NCI-H82 treated with DMSO at 0.1 percent for 48 hours (cell line): ENCODE measurements at regions not wholly inside any gene's neighbourhood (a gene's known extent, or its start where the extent isn't known, plus 50 kb on each side); places are given as distances from the start of the nearest gene placed in this dataset.
"Not testable (repeated sequence)": the region's sequence is repeated elsewhere in the genome, so short reads cannot be mapped to it uniquely, and the experiment has no call there.

Experiments
- DNase-seq: peaks from one replicate; lab custom pipeline; 2025; ENCODE audit not compliant: unreplicated experiment; lab: John Stamatoyannopoulos, UW

- DNase-seq = no peak
These were observed 449.7 kb downstream of the PCDH7 start for GRCh38 chr4:31169846-31170245.

DNA sequence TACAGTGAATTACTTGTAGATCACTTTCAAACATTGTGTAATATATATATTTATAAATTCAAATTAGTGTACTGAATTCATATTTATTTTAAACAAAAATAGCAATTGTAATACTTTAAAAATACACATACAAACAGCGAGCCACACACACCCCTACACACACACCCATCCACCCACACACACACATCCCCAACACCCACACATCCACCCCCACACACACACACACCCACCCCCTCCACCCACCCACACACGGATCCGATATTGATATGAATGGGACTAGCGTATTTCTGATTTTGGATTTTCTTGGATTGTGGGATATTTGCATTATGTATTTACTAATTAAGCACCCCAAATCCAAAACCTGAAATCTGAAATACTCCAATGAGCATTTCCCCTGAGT, 451.2 kb downstream of the PCDH7 start:
- no peak for DNase-seq

DNA sequence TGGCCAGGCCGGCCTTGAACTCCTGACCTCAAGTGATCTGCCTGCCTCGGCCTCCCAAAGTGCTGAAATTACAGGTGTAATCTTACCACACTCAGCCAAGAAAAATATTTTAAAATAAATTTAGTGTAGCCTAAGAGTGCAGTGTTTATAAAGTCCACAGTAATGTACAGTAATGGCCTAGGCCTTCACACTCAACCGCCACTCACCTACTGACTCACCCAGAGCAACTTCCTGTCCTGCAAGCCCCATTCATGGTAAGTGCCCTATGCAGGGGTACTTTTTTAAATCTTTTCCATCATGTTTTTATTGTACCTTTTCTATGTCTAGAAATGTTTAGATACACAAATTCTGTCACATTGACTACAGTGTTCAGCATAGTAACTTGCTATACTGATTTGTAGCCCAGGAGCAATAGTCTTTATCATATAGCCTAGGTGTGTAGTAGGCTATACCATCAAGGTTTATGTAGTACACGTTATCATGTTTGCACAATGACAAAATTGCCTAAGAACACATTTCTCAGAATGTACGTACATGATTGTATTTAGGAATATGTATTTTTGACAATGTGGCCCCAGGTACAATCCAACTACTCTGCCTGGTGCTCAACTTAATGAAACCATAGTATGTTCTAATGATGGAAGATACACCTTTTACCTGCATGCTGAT, 455.2 kb downstream of the PCDH7 start:
- DNase-seq = no peak

DNA sequence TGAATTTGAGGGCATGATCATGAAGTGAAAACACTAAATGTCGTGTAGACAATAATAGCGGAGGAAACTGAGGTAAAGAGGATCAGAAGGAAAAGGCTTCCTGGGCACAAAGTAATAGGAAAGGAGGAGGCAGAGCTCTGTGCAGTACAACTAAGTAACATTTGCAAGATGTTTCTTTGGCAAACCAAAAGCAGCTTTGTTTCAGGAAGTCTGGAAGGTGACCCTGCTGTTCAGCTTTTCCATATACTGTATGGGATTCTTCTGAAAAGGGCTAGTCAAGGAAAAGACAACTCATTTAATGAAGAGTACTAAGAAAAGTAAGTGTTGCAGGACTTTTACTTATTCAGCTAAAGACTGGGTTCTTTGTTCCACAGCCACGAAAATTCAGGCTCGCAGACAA, 463.1 kb downstream of the PCDH7 start:
- DNase-seq = no peak

- DNase-seq = no peak
These were observed 464.9 kb downstream of the PCDH7 start for GRCh38 chr4:31185014-31185585.

DNA sequence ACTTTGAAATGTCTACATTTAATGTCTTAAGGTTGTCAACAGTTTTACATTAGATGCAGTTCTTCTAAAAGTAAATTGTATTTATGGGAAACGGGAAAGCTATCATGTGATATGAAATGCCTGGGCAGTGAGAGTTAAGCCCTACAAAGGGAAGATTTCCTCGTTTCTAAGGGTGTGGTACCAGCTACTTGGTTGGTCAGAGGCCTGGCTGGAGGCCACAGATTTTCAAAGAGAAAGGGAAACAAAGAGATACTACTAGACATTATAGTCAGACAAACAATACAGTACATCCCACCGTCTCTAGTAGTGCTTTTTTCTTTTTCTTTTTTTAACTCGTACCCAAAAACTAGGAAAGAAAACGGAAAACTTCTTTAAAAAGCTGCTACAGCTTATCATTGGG, 467.8 kb downstream of the PCDH7 start:
- DNase-seq = no peak

- no peak for DNase-seq
These were observed 469.8 kb downstream of the PCDH7 start for GRCh38 chr4:31189938-31190337.

GRCh38 chr4:31190671-31191070, 470.5 kb downstream of the PCDH7 start:
- no peak for DNase-seq

GRCh38 chr4:31192341-31192740, 472.2 kb downstream of the PCDH7 start:
- DNase-seq = no peak

- DNase-seq = no peak
These were observed 473.4 kb downstream of the PCDH7 start for GRCh38 chr4:31193521-31193920.

DNA sequence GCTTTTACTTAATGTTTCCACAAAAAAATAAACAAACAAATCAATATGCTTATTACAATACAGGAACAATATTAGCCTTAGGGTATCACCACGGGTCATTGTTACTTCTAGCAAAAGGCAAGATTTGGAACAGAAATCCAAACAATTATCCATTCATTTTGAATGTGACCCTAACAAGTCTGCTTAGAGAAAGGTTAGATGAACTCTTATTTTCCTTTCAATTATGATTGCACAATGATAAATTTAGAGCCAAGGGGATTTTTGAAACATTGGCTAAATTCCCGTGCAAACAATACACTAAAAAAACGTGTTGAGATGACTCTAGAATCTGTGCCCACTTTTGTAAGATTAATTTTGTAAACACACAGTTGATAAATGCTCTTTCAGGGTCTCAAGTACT, 474.7 kb downstream of the PCDH7 start:
- no peak for DNase-seq

DNA sequence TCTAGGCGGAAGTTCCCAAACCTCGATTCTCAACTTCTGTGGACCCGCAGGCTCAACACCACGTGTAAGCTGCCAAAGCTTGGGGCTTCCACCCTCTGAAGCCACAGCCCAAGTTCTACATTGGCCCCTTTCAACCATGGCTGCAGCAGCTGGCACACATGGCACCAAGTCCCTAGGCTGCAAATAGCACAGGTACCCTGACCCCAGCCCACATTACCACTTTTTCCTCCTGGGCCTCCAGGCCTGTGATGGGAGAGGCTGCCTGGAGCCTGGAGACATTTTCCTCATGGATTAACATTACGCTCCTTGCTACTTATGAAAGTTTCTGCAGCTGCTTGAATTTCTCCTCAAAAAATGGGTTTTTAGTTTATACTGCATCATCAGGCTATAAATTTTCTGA, 479.5 kb downstream of the PCDH7 start:
- DNase-seq = no peak

DNA sequence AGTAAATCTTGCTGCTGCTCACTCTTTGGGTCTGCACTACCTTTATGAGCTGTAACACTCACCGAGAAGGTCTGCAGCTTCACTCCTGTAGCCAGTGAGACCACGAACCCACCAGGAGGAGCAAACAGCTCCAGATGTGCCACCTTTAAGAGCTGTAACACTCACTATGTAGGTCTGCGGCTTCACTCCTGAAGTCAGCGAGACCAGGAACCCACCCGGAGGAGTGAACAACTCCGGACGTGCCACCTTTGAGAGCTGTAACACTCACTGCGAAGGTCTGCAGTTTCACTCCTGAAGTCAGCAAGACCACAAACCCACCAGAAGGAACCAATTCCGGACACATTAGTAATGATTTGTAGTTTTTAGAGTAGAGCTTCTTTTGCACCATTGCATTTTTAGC, 481.9 kb downstream of the PCDH7 start:
- not testable (repeated sequence) for DNase-seq

DNA sequence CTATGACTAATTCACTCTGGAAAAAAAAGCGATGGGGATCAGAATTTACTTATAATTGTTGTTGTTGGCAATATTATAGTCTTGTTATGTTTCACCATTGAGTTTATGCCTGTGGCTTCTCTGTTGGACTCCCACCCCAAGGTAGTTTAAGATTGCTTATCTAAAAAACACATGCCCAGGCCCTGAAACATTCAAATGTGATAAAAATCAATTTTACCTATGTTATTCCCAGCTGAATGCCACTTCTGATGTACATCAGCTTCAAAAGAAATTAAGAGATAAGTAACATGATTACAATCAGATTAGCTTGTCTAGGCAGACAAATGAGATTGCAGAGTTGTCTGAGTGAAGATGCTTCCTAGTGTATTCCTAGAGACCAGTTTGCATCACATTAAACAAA, 484.7 kb downstream of the PCDH7 start:
- DNase-seq = peak; percentile 33

GRCh38 chr4:31220921-31221320, 500.8 kb downstream of the PCDH7 start:
- no peak for DNase-seq

- DNase-seq = no peak
These were observed 507.9 kb downstream of the PCDH7 start for GRCh38 chr4:31228068-31228467.

GRCh38 chr4:31230594-31230993, 510.4 kb downstream of the PCDH7 start:
- no peak for DNase-seq

DNA sequence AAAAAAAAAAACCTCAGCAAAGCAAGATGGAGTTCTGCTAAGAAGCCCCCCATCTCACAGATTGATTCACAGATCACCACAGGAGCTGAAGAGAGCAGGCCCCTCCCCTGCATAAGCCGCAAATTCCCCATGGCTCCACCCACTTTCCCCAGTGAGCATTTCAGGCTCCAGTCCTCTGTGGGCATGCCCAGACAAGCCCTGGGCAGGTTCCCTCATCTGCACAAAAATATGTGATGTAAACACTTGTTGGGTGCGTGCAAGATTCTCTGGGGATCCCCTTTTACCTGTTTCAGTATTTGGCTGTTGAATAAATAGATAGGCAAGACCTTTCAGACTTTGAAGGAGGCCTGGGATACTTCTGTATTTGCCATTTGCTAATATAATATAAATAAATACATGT, 514.3 kb downstream of the PCDH7 start:
- DNase-seq = no peak

- no peak for DNase-seq
These were observed 514.7 kb downstream of the PCDH7 start for GRCh38 chr4:31234901-31235300.

DNA sequence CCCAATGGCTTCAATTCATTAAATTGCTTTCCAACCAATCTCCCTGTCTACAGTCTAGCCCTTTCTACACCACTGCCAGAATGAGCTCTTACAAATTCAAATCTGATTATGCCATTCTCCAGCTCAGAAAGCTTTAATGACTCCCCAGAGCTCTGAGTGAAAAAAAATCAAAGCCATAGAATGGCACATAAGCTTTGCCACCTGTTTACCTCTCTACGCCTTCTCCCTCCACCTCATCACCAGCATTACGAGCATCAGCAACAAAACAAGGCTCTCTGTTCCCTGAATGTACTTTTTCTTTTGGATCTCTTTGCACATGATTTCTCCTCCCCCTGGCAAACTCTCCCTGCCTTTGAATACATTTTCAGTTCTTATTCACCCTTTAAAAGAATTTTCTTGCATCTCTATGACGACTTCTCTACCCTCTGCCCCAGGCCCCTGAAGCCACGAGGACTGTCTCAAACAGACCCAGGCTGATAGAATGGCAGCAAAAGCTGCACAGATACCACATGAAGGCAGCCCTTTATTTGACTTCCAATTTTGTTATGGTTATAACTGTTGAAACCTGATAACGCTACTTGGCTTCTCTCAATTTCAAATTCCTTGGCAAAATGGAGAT, 516.0 kb downstream of the PCDH7 start:
- DNase-seq = peak; percentile 88

DNA sequence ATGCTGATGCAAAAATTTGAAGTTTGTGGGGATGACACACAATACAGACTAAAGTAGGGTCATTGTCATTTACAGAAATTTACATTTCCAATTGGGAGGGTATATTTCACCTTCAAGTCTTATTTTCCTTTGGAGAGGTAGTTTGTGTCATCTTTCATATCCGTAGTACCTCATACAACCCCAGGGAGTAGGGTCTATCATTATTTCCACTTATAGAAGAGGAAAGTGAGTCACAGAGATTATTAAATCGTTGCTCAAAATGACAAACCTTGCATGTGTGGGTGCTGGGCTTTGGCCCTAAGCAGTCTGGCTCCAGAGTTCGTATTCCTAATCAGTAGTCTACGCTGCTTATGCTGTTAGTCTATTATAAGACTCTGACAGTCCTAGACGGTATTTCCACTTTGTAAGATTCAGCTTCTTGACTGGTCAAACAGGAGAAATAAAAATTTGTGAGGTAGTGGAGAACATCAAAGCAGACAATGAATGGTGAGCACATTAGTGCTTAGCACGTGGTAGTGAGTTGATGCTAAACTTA, 516.5 kb downstream of the PCDH7 start:
- no peak for DNase-seq

DNA sequence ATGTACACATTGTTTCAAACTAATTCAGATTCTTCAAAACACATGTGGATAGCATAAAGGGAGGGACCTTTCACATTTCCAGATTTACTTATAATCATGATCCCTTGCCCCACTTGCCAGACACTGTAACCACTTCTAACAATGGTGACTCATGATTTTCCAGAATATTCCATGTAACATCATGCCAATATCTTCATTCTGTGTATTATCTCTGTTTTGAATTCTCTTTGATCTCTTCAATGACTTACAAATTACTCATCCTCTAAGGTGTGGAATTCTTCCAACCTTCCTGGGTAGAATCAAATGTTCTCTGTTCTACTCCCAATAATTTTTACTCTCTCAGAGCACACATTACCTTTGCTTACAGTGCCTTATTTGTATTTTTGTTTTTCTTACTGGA, 517.1 kb downstream of the PCDH7 start:
- DNase-seq = no peak
